B cell (primary cell): ENCODE measurements at regions not wholly inside any gene's neighbourhood (a gene's known extent, or its start where the extent isn't known, plus 50 kb on each side); places are given as distances from the start of the nearest gene placed in this dataset.

Source experiments
- ATAC-seq: fragments of 200-7000 bp; cut with Tn5 transposase; one replicate; pipeline ENCODE4 v1.10.0; 2021; ENCODE audit warnings: low read depth, mild to moderate bottlenecking, moderate number of reproducible peaks, moderate library complexity
- CTCF ChIA-PET: fragments of 350-600 bp; sonication (Branson Sonifier 250); formaldehyde crosslinking; loops from one replicate; lab custom pipeline; 2021; ENCODE audit warnings: antibody characterized with exemption, inconsistent platforms; lab: Charles Lee
- POLR2A ChIA-PET: fragments of 350-600 bp; sonication (Branson Sonifier 250); formaldehyde crosslinking; loops from one replicate; lab custom pipeline; 2021; ENCODE audit warnings: antibody characterized with exemption; lab: Charles Lee
- DNase-seq: peaks from one replicate; pipeline ENCODE4 v3.0.0; 2013
- H2AFZ ChIP-seq: 2 replicates; pipeline ENCODE4 v1.6.1; 2012; ENCODE audit warnings: mild to moderate bottlenecking, low read depth, low read length; ENCODE audit not compliant: insufficient read depth, poor library complexity, severe bottlenecking
- H3K27ac ChIP-seq, 2 donors: 1 replicate in 1 of 2; 2 replicates in 1 of 2; pipeline ENCODE4 v1.5.1; 2012 to 2013; ENCODE audit warnings: low read length in 2 of 2, mild to moderate bottlenecking in 2 of 2, moderate library complexity in 1 of 2
- H3K27me3 ChIP-seq, 4 experiments: fragments of 200-600 bp in 1 of 4; sonication (generic) in 1 of 4; replicated peaks in 1 of 4; 1 replicate in 2 of 4; 2 replicates in 2 of 4; pipeline versions ENCODE4 v1.6.1 to v1.7.0; 2013 to 2016; ENCODE audit warnings: low read length in 3 of 4, mild to moderate bottlenecking in 2 of 4, mixed read lengths in 1 of 4, moderate library complexity in 1 of 4; ENCODE audit not compliant: insufficient read depth in 4 of 4, control insufficient read depth in 3 of 4; ENCODE audit errors: control extremely low read depth in 1 of 4
- H3K36me3 ChIP-seq, 2 experiments: replicated peaks in 1 of 2; 1 replicate in 1 of 2; 2 replicates in 1 of 2; pipeline versions ENCODE4 v1.6.1 to v1.7.1; 2013; ENCODE audit warnings: low read length in 1 of 2; ENCODE audit not compliant: insufficient read depth in 2 of 2, control insufficient read depth in 1 of 2; ENCODE audit errors: control extremely low read depth in 1 of 2, extremely low read depth in 1 of 2
- H3K4me1 ChIP-seq, 2 donors: fragments of 200-600 bp in 1 of 2; sonication (generic) in 1 of 2; 1 replicate in 1 of 2; 2 replicates in 1 of 2; pipeline versions ENCODE4 v1.5.1 to v1.6.1; 2013 to 2017; ENCODE audit warnings: low read length in 2 of 2; ENCODE audit not compliant: control insufficient read depth in 2 of 2, insufficient read depth in 2 of 2
- H3K4me2 ChIP-seq: replicated peaks from 2 replicates; pipeline ENCODE3; 2012; ENCODE audit warnings: mild to moderate bottlenecking, low read depth, low read length; ENCODE audit not compliant: poor library complexity, severe bottlenecking
- H3K4me3 ChIP-seq, 5 experiments: fragments of 200-600 bp in 1 of 5; sonication (generic) in 1 of 5; 1 replicate in 3 of 5; 2 replicates in 2 of 5; pipeline versions ENCODE4 v1.5.1 to v1.7.0; 2011 to 2016; ENCODE audit warnings: low read length in 4 of 5, mild to moderate bottlenecking in 4 of 5, low read depth in 2 of 5, control low read depth in 1 of 5, moderate library complexity in 1 of 5; ENCODE audit not compliant: insufficient read depth in 1 of 5; ENCODE audit errors: control extremely low read depth in 1 of 5, extremely low read depth in 1 of 5
- H3K79me2 ChIP-seq: fragments of 200-600 bp; sonication (generic); one replicate; pipeline ENCODE4 v1.6.0; 2016; ENCODE audit warnings: low read length; ENCODE audit not compliant: control insufficient read depth, insufficient read depth
- H3K9ac ChIP-seq: fragments of 200-600 bp; sonication (generic); 2 replicates; pipeline ENCODE4 v1.6.1; 2017; ENCODE audit warnings: mild to moderate bottlenecking, low read length, moderate library complexity
- H3K9me3 ChIP-seq, 3 donors: one replicate each; pipeline versions ENCODE4 v1.6.1 to v1.7.1; 2013; ENCODE audit warnings: low read length in 2 of 3; ENCODE audit not compliant: control insufficient read depth in 2 of 3, insufficient read depth in 1 of 3; ENCODE audit errors: control extremely low read depth in 1 of 3
- H4K20me1 ChIP-seq: 2 replicates; pipeline ENCODE4 v1.6.0; 2012; ENCODE audit warnings: mild to moderate bottlenecking, low read length; ENCODE audit not compliant: insufficient read depth, control insufficient read depth, poor library complexity, severe bottlenecking
- H3K27ac Mint-ChIP-seq: one replicate; pipeline ENCODE4 v1.8.0; 2021; ENCODE audit warnings: mixed read lengths
- H3K27me3 Mint-ChIP-seq: one replicate; pipeline ENCODE4 v1.8.0; 2021; ENCODE audit warnings: mixed read lengths
- H3K4me1 Mint-ChIP-seq: one replicate; pipeline ENCODE4 v1.8.0; 2021; ENCODE audit warnings: mixed read lengths
- H3K4me3 Mint-ChIP-seq: one replicate; pipeline ENCODE4 v1.8.0; 2021; ENCODE audit warnings: mixed read lengths
- H3K9me3 Mint-ChIP-seq: one replicate; pipeline ENCODE4 v1.8.0; 2022; ENCODE audit warnings: mixed read lengths; ENCODE audit not compliant: insufficient read depth
- CTCF ChIP-seq: fragments of 200-600 bp; IDR thresholded peaks from one replicate; pipeline ENCODE4 v1.8.0; 2022; ENCODE audit warnings: antibody characterized with exemption, mild to moderate bottlenecking
- EZH2 ChIP-seq: IDR thresholded peaks from 2 replicates; pipeline ENCODE4 v1.6.1; 2012; ENCODE audit warnings: borderline replicate concordance, low read depth, mild to moderate bottlenecking, moderate library complexity, low read length; ENCODE audit not compliant: insufficient read depth, poor library complexity, severe bottlenecking
- WGBS: methylation state at CpG from one replicate; pipeline ENCODE4 v1.1.5; 2013; ENCODE audit warnings: missing lambda C conversion rate; ENCODE audit not compliant: insufficient coverage; 5-methylcytosine and 5-hydroxymethylcytosine counted together
- intact Hi-C: fragments of 100-400 bp; cut with micrococcal nuclease; formaldehyde crosslinking; loops from one replicate; pipeline ENCODE4 v1.10.0; 2022

- H3K36me3 ChIP-seq: no peaks in the 10 kb centered on the region
Observed at GRCh38 chr3:189053322-189053721, 118.4 kb upstream of the TPRG1 start.

More at GRCh38 chr3:189053322-189053721, 118.4 kb upstream of the TPRG1 start:
- H3K9me3 Mint-ChIP-seq: no peaks in the 10 kb centered on the region
- H3K4me3 ChIP-seq: no peak overlapping the region
- no peaks in the 10 kb centered on the region for H4K20me1 ChIP-seq
- no peak overlapping the region for H3K27ac Mint-ChIP-seq
- 95% methylated on average over 5 of the region's 5 CpGs for WGBS
- DNase-seq (no peak), ATAC-seq (no peak)
- intact Hi-C loops: no loop called here
- H3K27ac ChIP-seq: no peak overlapping the region
- TF ChIP-seq EZH2 (no peak), CTCF (no peak)
- peaks cover 7% of the 10 kb centered on the region for H3K4me1 Mint-ChIP-seq
- H3K4me1 ChIP-seq: peaks cover 4% of the 10 kb centered on the region in 2 donors
- H3K4me3 Mint-ChIP-seq: no peak overlapping the region
- H3K9me3 ChIP-seq: peaks cover 0 to 2% (median 0%) of the 10 kb centered on the region in 3 donors
- H3K9ac ChIP-seq: no peak overlapping the region
- no peak overlapping the region for H3K4me2 ChIP-seq
- H3K79me2 ChIP-seq: no peaks in the 10 kb centered on the region
- ChIA-PET POLR2A (no interaction called here), CTCF (no interaction called here)
- peaks cover 0 to 5% (median under 1%) of the 10 kb centered on the region in 4 experiments for H3K27me3 ChIP-seq
- no peak overlapping the region for H2AFZ ChIP-seq
- peaks cover 46% of the 10 kb centered on the region for H3K27me3 Mint-ChIP-seq
